HFFc6 (cell line): ENCODE measurements at regions not wholly inside any gene's neighbourhood (a gene's known extent, or its start where the extent isn't known, plus 50 kb on each side); places are given as distances from the start of the nearest gene placed in this dataset.

Experiments
- DNase-seq: peaks from one replicate; pipeline ENCODE4 v3.0.0-alpha.2; 2018
- H3K27ac Mint-ChIP-seq: 2 replicates; pipeline ENCODE4 v1.8.0; 2020; ENCODE audit warnings: mild to moderate bottlenecking, mixed read lengths
- H3K27me3 Mint-ChIP-seq: 2 replicates; pipeline ENCODE4 v1.8.0; 2021; ENCODE audit warnings: mild to moderate bottlenecking, moderate library complexity, mixed read lengths; ENCODE audit not compliant: insufficient read depth
- H3K36me3 Mint-ChIP-seq: 2 replicates; pipeline ENCODE4 v1.8.0; 2021; ENCODE audit warnings: low read depth, mixed read lengths
- H3K4me1 Mint-ChIP-seq: 2 replicates; pipeline ENCODE4 v1.8.0; 2020; ENCODE audit warnings: low read depth, mixed read lengths
- H3K4me3 Mint-ChIP-seq: 2 replicates; pipeline ENCODE4 v1.8.0; 2020; ENCODE audit warnings: mild to moderate bottlenecking, moderate library complexity, mixed read lengths
- H3K9me3 Mint-ChIP-seq: 2 replicates; pipeline ENCODE4 v1.8.0; 2020; ENCODE audit warnings: mild to moderate bottlenecking, mixed read lengths
- CTCF ChIP-seq: fragments of 200-600 bp; sonication (generic); IDR thresholded peaks from 2 replicates; pipeline ENCODE4 v1.5.0; 2021; ENCODE audit warnings: antibody characterized with exemption, mild to moderate bottlenecking

- H3K4me1 Mint-ChIP-seq = no peaks in the 10 kb centered on the region
- no peak for TF ChIP-seq CTCF
- H3K27me3 Mint-ChIP-seq = peaks cover 6% of the 10 kb centered on the region; the same call in 1 of the 2 replicates
- 0 out of 2 replicates have a peak, but pooled peaks cover 4% of the 10 kb centered on the region for H3K36me3 Mint-ChIP-seq
- peaks cover 13% of the 10 kb centered on the region for H3K9me3 Mint-ChIP-seq
- no peak overlapping the region for H3K4me3 Mint-ChIP-seq
- H3K27ac Mint-ChIP-seq = no peak overlapping the region
- DNase-seq = no peak
Observed at GRCh38 chr16:73793260-73793659, 503.4 kb upstream of the PSMD7 start.

- DNase-seq = no peak
- Mint-ChIP-seq H3K27me3 (peaks cover 6% of the 10 kb centered on the region; the same call in 1 of the 2 replicates), H3K9me3 (peaks cover 9% of the 10 kb centered on the region)
Observed at GRCh38 chr16:73792199-73793020, 504.2 kb upstream of the PSMD7 start.

GRCh38 chr16:73781297-73781696 lies 515.3 kb upstream of the PSMD7 start:
- H3K27me3 Mint-ChIP-seq = peaks cover 4% of the 10 kb centered on the region; the same call in 1 of the 2 replicates
- H3K4me1 Mint-ChIP-seq = no peaks in the 10 kb centered on the region; the same call in 1 of the 2 replicates
- H3K36me3 Mint-ChIP-seq = no peaks in the 10 kb centered on the region
- DNase-seq = no peak
- H3K9me3 Mint-ChIP-seq = peaks cover 7% of the 10 kb centered on the region
- no peak overlapping the region for H3K27ac Mint-ChIP-seq
- H3K4me3 Mint-ChIP-seq = no peak overlapping the region
- TF ChIP-seq CTCF = no peak

More at GRCh38 chr16:73792199-73793020, 504.2 kb upstream of the PSMD7 start:
- no peaks in the 10 kb centered on the region for H3K4me1 Mint-ChIP-seq
- TF ChIP-seq CTCF = no peak
- H3K36me3 Mint-ChIP-seq = 0 out of 2 replicates have a peak, but pooled peaks cover 4% of the 10 kb centered on the region
- no peak overlapping the region for H3K27ac Mint-ChIP-seq
- H3K4me3 Mint-ChIP-seq = no peak overlapping the region

- no peak overlapping the region for H3K27ac Mint-ChIP-seq
- H3K27me3 Mint-ChIP-seq = peaks cover 4% of the 10 kb centered on the region; the same call in 1 of the 2 replicates
- peaks cover 4% of the 10 kb centered on the region; the same call in 1 of the 2 replicates for H3K4me1 Mint-ChIP-seq
- TF ChIP-seq CTCF = no peak
- H3K36me3 Mint-ChIP-seq = no peaks in the 10 kb centered on the region
- no peaks in the 10 kb centered on the region; the same call in 1 of the 2 replicates for H3K9me3 Mint-ChIP-seq
- no peak for DNase-seq
- H3K4me3 Mint-ChIP-seq = no peak overlapping the region
Observed at GRCh38 chr16:73778887-73779286, 517.7 kb upstream of the PSMD7 start.

- no peaks in the 10 kb centered on the region for H3K9me3 Mint-ChIP-seq
- no peak for TF ChIP-seq CTCF
- H3K27ac Mint-ChIP-seq = no peak overlapping the region
- no peaks in the 10 kb centered on the region for H3K27me3 Mint-ChIP-seq
- peaks cover 11% of the 10 kb centered on the region; the same call in 1 of the 2 replicates for H3K4me1 Mint-ChIP-seq
- H3K4me3 Mint-ChIP-seq = peak overlapping the region; percentile 84
- no peak for DNase-seq
- H3K36me3 Mint-ChIP-seq = no peaks in the 10 kb centered on the region
Observed at GRCh38 chr16:73775841-73776388, 520.7 kb upstream of the PSMD7 start.
